Tibial artery (tissue), 4 donors: ENCODE measurements at regions not wholly inside any gene's neighbourhood (a gene's known extent, or its start where the extent isn't known, plus 50 kb on each side); places are given as distances from the start of the nearest gene placed in this dataset.

Source experiments
- DNase-seq, 2 donors: peaks; one replicate each; pipeline ENCODE4 v3.0.0-alpha.2; 2019
- H3K27ac ChIP-seq, 2 donors: fragments of 200-600 bp; sonication (generic) in 1 of 2; 1 replicate in 1 of 2; 2 replicates in 1 of 2; pipeline ENCODE4 v1.5.1; 2018 to 2019; ENCODE audit warnings: mild to moderate bottlenecking in 1 of 2
- H3K27me3 ChIP-seq, 2 donors: fragments of 200-600 bp; sonication (generic) in 1 of 2; one replicate each; pipeline versions ENCODE4 v1.5.1 to v1.6.0; 2016 to 2019
- H3K36me3 ChIP-seq, 3 donors: fragments of 200-600 bp; sonication (generic) in 2 of 3; one replicate each; pipeline ENCODE4 v1.5.1; 2016 to 2019; ENCODE audit warnings: mild to moderate bottlenecking in 2 of 3
- H3K4me1 ChIP-seq, 4 donors: fragments of 200-600 bp; sonication (generic) in 2 of 4; 1 replicate in 3 of 4; 2 replicates in 1 of 4; pipeline ENCODE4 v1.5.1; 2016 to 2019
- H3K4me3 ChIP-seq, 2 donors: fragments of 200-600 bp; sonication (generic) in 1 of 2; 1 replicate in 1 of 2; 2 replicates in 1 of 2; pipeline ENCODE4 v1.5.1; 2018 to 2019; ENCODE audit warnings: mild to moderate bottlenecking in 2 of 2
- H3K9me3 ChIP-seq, 3 donors: fragments of 200-600 bp; sonication (generic) in 1 of 3; one replicate each; pipeline ENCODE4 v1.5.1; 2016 to 2019
- CTCF ChIP-seq, 2 experiments: fragments of 200-600 bp in 1 of 2; fragments of 450-650 bp in 1 of 2; IDR thresholded peaks; one replicate each; pipeline ENCODE4 v1.5.1; 2017 to 2019; ENCODE audit warnings: antibody characterized with exemption in 2 of 2, mild to moderate bottlenecking in 1 of 2, moderate library complexity in 1 of 2
- intact Hi-C: fragments of 100-400 bp; cut with DNase I; formaldehyde crosslinking; loops from one replicate; pipeline ENCODE4 v1.15.0; 2023; ENCODE audit warnings: low total_unique reads

- H3K27ac ChIP-seq, result no peak overlapping the region
- no peak for DNase-seq
- intact Hi-C loops, result no loop called here
Measured at GRCh38 chrX:34873500-34874225, 68.9 kb upstream of the FAM47B start.

GRCh38 chrX:34874763-34875162 lies 67.8 kb upstream of the FAM47B start:
- no peak for TF ChIP-seq CTCF (IDR thresholded peaks at IDR 0.05)
- no peak overlapping the region for H3K4me3 ChIP-seq
- H3K4me1 ChIP-seq, result peaks cover 0 to 18% (median 0%) of the 10 kb centered on the region in 4 donors
- H3K27me3 ChIP-seq, result no peaks in the 10 kb centered on the region
- peaks cover 0 to 6% (median 5%) of the 10 kb centered on the region in 3 donors for H3K9me3 ChIP-seq
- no peak for DNase-seq
- intact Hi-C loops, result no loop called here
- H3K27ac ChIP-seq, result peak overlapping the region in 1 of 2 donors; percentile 58
- no peaks in the 10 kb centered on the region for H3K36me3 ChIP-seq

More at GRCh38 chrX:34873500-34874225, 68.9 kb upstream of the FAM47B start:
- H3K27me3 ChIP-seq, result no peaks in the 10 kb centered on the region
- H3K4me1 ChIP-seq, result peaks cover 0 to 18% (median 0%) of the 10 kb centered on the region in 4 donors
- no peak for TF ChIP-seq CTCF (IDR thresholded peaks at IDR 0.05)
- H3K4me3 ChIP-seq, result no peak overlapping the region
- peaks cover 0 to 6% (median 5%) of the 10 kb centered on the region in 3 donors for H3K9me3 ChIP-seq
- H3K36me3 ChIP-seq, result no peaks in the 10 kb centered on the region

GRCh38 chrX:34875204-34875603 lies 67.4 kb upstream of the FAM47B start:
- no peak for DNase-seq
- Histone ChIP-seq H3K27me3 (no peaks in the 10 kb centered on the region), H3K4me1 (peaks cover 0 to 18% (median 0%) of the 10 kb centered on the region in 4 donors), H3K9me3 (peaks cover 0 to 6% (median 5%) of the 10 kb centered on the region in 3 donors), H3K4me3 (no peak overlapping the region), H3K27ac (peak overlapping the region; percentile 41 to 58), H3K36me3 (no peaks in the 10 kb centered on the region)
- TF ChIP-seq CTCF (IDR thresholded peaks at IDR 0.05), result no peak
- intact Hi-C loops, result no loop called here

- DNase-seq, result no peak
- Histone ChIP-seq H3K4me1 (peaks cover 0 to 18% (median 0%) of the 10 kb centered on the region in 4 donors), H3K36me3 (no peaks in the 10 kb centered on the region), H3K27ac (no peak overlapping the region), H3K9me3 (no peaks in the 10 kb centered on the region), H3K4me3 (no peak overlapping the region), H3K27me3 (no peaks in the 10 kb centered on the region)
- intact Hi-C loops, result no loop called here
- no peak for TF ChIP-seq CTCF (IDR thresholded peaks at IDR 0.05)
Measured at GRCh38 chrX:34877436-34877835, 65.2 kb upstream of the FAM47B start.

GRCh38 chrX:34879346-34879745 lies 63.2 kb upstream of the FAM47B start:
- no peak overlapping the region for H3K27ac ChIP-seq
- H3K36me3 ChIP-seq, result no peaks in the 10 kb centered on the region
- H3K27me3 ChIP-seq, result no peaks in the 10 kb centered on the region
- no peak for TF ChIP-seq CTCF (IDR thresholded peaks at IDR 0.05)
- no peak for DNase-seq
- no peak overlapping the region for H3K4me3 ChIP-seq
- no peaks in the 10 kb centered on the region for H3K9me3 ChIP-seq
- intact Hi-C loops, result no loop called here
- H3K4me1 ChIP-seq, result peaks cover 0 to 14% (median 0%) of the 10 kb centered on the region in 4 donors
